GM19025 (cell line): ENCODE measurements at regions not wholly inside any gene's neighbourhood (a gene's known extent, or its start where the extent isn't known, plus 50 kb on each side); places are given as distances from the start of the nearest gene placed in this dataset.

ENCODE experiments used
- ATAC-seq: cut with Tn5 transposase; IDR thresholded peaks from one replicate; pipeline ENCODE4 v1.9.1; 2021; ENCODE audit warnings: mild to moderate bottlenecking, low read depth, moderate library complexity; ENCODE audit not compliant: unreplicated experiment

GRCh38 chr22:47787501-47788227, 1025.2 kb downstream of the TBC1D22A start:
- ATAC-seq, result no peak

GRCh38 chr22:47786650-47787290, 1024.3 kb downstream of the TBC1D22A start:
- ATAC-seq, result no peak

- ATAC-seq, result no peak
Measured at GRCh38 chr22:47784991-47785390, 1022.5 kb downstream of the TBC1D22A start.

- ATAC-seq, result no peak
Measured at GRCh38 chr22:47784367-47784983, 1022.0 kb downstream of the TBC1D22A start.

- no peak for ATAC-seq
Measured at GRCh38 chr22:47783433-47784366, 1021.2 kb downstream of the TBC1D22A start.

- ATAC-seq, result no peak
Measured at GRCh38 chr22:47782328-47783075, 1020.1 kb downstream of the TBC1D22A start.

GRCh38 chr22:47781427-47782111, 1019.1 kb downstream of the TBC1D22A start:
- ATAC-seq, result no peak

GRCh38 chr22:47781024-47781423, 1018.6 kb downstream of the TBC1D22A start:
- no peak for ATAC-seq

GRCh38 chr22:47780281-47780875, 1017.9 kb downstream of the TBC1D22A start:
- ATAC-seq, result no peak

GRCh38 chr22:47779474-47779873, 1017.0 kb downstream of the TBC1D22A start:
- ATAC-seq, result no peak

- ATAC-seq, result no peak
Measured at GRCh38 chr22:47778160-47778658, 1015.8 kb downstream of the TBC1D22A start.

GRCh38 chr22:47777426-47777825, 1015.0 kb downstream of the TBC1D22A start:
- no peak for ATAC-seq

- ATAC-seq, result no peak
Measured at GRCh38 chr22:47776329-47776728, 1013.9 kb downstream of the TBC1D22A start.

- ATAC-seq, result no peak
Measured at GRCh38 chr22:47775686-47776085, 1013.2 kb downstream of the TBC1D22A start.

GRCh38 chr22:47775191-47775590, 1012.7 kb downstream of the TBC1D22A start:
- ATAC-seq, result no peak

GRCh38 chr22:47773635-47774034, 1011.2 kb downstream of the TBC1D22A start:
- ATAC-seq, result no peak

GRCh38 chr22:47772864-47773263, 1010.4 kb downstream of the TBC1D22A start:
- no peak for ATAC-seq

GRCh38 chr22:47769652-47770051, 1007.2 kb downstream of the TBC1D22A start:
- ATAC-seq, result no peak

- no peak for ATAC-seq
Measured at GRCh38 chr22:47768027-47768426, 1005.6 kb downstream of the TBC1D22A start.
